ENCODE measurements at regions not wholly inside any gene's neighbourhood (a gene's known extent, or its start where the extent isn't known, plus 50 kb on each side); places are given as distances from the start of the nearest gene placed in this dataset.

DNA sequence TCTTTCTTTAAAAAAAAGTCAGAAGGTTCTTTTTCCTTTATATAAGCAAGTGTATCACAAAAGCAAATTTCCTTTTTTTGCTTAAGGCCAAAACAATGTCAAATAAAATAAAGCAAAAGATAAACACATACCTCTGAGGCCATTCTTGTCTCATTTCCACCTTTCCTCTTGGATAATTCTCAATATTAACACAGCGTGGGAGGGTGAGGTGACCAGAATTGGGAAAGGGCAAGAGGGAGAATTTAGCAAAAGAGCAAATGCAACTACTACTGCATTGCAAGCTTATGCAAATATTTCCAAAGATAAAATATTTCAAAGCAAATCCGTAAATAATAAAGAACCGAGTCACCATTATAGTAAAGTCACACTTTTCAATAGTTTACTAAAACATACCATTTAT, 153.4 kb upstream of the PSMD7 start:
- TF ChIP-seq POLR2A (IDR thresholded peaks at IDR 0.05) = no peak
- Histone ChIP-seq H3K9me3 (peaks cover 0 to 25% (median 0%) of the 10 kb centered on the region in 4 donors), H3K4me3 (no peak overlapping the region), H3K27ac (no peak overlapping the region), H3K36me3 (no peaks in the 10 kb centered on the region), H3K4me1 (no peaks in the 10 kb centered on the region), H3K27me3 (no peaks in the 10 kb centered on the region)
- DNase-seq (ENCODE audit: low spot score in 2 of 2) = no peak
- 61 to 64% methylated on average over 3 of the region's 3 CpGs for WGBS, 2 donors

DNA sequence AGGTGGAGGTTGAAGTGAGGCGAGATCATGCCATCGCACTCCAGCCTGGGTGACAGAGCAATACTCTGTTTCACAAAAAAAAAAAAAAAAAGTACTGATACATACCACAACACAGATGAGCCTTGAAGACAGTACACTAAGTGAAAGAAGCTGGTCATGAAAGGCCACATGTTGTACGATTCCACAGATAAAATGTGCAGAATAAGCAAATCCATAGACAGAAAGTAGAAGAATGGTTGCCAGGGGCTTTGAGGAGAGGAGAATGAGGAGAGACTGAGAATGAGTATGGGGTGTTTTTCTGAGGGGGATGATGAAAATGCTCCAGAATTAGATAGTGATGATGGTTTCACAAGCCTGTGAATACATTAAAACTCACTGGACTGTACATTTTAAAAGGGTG, 155.6 kb upstream of the PSMD7 start:
- DNase-seq (ENCODE audit: low spot score in 2 of 2) = no peak
- TF ChIP-seq, protein P1, sequence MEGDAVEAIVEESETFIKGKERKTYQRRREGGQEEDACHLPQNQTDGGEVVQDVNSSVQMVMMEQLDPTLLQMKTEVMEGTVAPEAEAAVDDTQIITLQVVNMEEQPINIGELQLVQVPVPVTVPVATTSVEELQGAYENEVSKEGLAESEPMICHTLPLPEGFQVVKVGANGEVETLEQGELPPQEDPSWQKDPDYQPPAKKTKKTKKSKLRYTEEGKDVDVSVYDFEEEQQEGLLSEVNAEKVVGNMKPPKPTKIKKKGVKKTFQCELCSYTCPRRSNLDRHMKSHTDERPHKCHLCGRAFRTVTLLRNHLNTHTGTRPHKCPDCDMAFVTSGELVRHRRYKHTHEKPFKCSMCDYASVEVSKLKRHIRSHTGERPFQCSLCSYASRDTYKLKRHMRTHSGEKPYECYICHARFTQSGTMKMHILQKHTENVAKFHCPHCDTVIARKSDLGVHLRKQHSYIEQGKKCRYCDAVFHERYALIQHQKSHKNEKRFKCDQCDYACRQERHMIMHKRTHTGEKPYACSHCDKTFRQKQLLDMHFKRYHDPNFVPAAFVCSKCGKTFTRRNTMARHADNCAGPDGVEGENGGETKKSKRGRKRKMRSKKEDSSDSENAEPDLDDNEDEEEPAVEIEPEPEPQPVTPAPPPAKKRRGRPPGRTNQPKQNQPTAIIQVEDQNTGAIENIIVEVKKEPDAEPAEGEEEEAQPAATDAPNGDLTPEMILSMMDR (IDR thresholded peaks at IDR 0.05) = no peak
- TF ChIP-seq POLR2A (IDR thresholded peaks at IDR 0.05) = no peak
- no peak for TF ChIP-seq EP300 (IDR thresholded peaks at IDR 0.05)
- Histone ChIP-seq H3K27me3 (no peaks in the 10 kb centered on the region), H3K4me1 (no peaks in the 10 kb centered on the region), H3K4me3 (no peak overlapping the region), H3K36me3 (no peaks in the 10 kb centered on the region), H3K9me3 (peaks cover 0 to 25% (median 0%) of the 10 kb centered on the region in 4 donors), H3K27ac (no peak overlapping the region)
- WGBS, 2 donors = 84 to 93% methylated on average over 3 of the region's 3 CpGs

DNA sequence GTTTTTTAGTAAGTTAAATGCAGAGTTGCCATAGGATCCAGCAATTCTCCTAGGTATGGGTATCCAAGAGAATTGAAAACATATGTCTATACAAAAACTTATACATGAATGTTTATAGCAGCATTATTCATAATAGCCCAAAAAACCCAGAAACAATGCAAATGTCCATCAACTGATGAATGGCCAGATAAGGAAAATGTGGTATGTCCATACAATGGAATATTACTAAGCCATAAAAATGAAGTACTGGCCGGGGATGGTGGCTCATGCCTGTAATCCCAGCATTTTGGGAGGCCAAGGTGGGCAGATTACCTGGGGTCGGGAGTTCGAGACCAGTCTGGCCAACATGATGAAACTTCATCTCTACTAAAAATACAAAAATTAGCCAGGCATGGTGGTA, 156.1 kb upstream of the PSMD7 start:
- H3K4me1 ChIP-seq = no peaks in the 10 kb centered on the region
- peaks cover 0 to 25% (median 0%) of the 10 kb centered on the region in 4 donors for H3K9me3 ChIP-seq
- TF ChIP-seq EP300 (IDR thresholded peaks at IDR 0.05) (no peak), POLR2A (IDR thresholded peaks at IDR 0.05) (no peak)
- H3K27ac ChIP-seq = no peak overlapping the region
- DNase-seq (ENCODE audit: low spot score in 2 of 2) = no peak
- WGBS, 2 donors = 92 to 94% methylated on average over 3 of the region's 3 CpGs
- no peak overlapping the region for H3K4me3 ChIP-seq
- H3K27me3 ChIP-seq = no peaks in the 10 kb centered on the region
- no peaks in the 10 kb centered on the region for H3K36me3 ChIP-seq

DNA sequence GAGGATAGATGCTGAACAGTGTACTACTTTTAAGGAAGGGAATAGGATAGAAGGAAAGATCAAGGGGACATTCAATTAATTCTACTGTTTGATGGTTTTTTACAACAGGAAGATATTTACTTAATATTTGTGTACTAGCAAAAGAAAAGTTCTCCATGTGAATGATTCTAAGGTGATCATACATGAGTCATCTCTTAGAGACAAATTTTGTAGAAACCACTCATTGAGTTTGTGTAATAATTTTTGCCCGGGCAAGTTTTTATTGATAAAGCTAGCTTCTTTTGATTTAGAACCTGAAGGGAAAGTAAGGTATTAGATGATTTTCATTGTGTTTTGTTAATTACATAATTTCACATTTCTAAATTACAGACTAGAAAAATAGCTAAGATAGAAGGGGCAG, 172.8 kb upstream of the PSMD7 start:
- Histone ChIP-seq H3K27me3 (no peaks in the 10 kb centered on the region), H3K4me1 (no peaks in the 10 kb centered on the region), H3K9me3 (peaks cover 0 to 16% (median 2%) of the 10 kb centered on the region in 4 donors), H3K27ac (no peak overlapping the region), H3K36me3 (no peaks in the 10 kb centered on the region), H3K4me3 (no peak overlapping the region)
- TF ChIP-seq, protein P1 (IDR thresholded peaks at IDR 0.05) = no peak
- TF ChIP-seq POLR2A (IDR thresholded peaks at IDR 0.05) (no peak), EP300 (IDR thresholded peaks at IDR 0.05) (no peak)
- WGBS, 2 donors = 91 to 98% methylated on average over 1 of the region's 1 CpG
- no peak for DNase-seq (ENCODE audit: low spot score in 2 of 2)

DNA sequence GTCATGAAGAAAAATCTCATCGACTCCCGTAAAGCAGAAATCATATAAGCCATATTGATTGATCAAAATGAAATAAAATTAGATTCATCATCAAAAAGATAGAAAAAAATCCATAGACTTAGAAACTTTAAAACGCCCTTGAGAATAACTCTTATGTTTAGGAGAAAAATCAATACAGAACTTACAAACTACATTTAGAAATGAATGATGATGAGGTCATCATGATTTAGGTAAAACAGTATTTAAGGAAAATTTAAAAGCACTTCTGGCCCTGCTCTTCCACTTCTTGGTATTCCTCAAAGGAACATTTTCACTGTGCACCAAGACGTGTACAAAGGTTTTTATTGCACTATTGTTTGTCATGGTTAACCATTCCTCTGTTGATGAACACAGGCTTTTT, 173.4 kb upstream of the PSMD7 start:
- no peaks in the 10 kb centered on the region for H3K36me3 ChIP-seq
- TF ChIP-seq, protein P1 (IDR thresholded peaks at IDR 0.05) = no peak
- no peak for TF ChIP-seq EP300 (IDR thresholded peaks at IDR 0.05)
- TF ChIP-seq POLR2A (IDR thresholded peaks at IDR 0.05) = no peak
- no peak overlapping the region for H3K27ac ChIP-seq
- WGBS, 2 donors = 74% methylated on average over 4 of the region's 4 CpGs
- no peak overlapping the region for H3K4me3 ChIP-seq
- H3K4me1 ChIP-seq = no peaks in the 10 kb centered on the region
- peaks cover 0 to 16% (median 2%) of the 10 kb centered on the region in 4 donors for H3K9me3 ChIP-seq
- DNase-seq (ENCODE audit: low spot score in 2 of 2) = no peak
- no peaks in the 10 kb centered on the region for H3K27me3 ChIP-seq

DNA sequence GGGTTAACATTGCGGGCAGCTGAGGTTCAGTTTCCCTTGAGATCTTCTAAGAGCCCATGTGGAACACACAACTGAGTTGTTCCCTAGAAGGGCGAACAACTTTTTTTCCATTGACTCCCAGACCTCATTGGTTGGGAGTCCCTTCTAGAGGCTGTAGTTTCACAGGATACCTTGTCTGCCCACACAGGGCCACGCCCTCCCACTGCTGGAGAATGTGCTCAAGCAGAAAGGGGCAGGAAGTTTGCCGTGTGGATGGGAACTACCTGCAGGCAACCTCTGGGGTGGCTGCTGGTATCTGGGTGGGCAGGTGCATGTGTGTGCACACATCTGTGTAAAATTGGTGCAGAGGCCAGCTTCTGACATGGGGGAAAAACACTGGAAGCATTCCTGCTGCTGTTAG, 178.8 kb upstream of the PSMD7 start:
- Histone ChIP-seq H3K4me1 (no peaks in the 10 kb centered on the region), H3K4me3 (no peak overlapping the region), H3K27me3 (no peaks in the 10 kb centered on the region), H3K9me3 (no peaks in the 10 kb centered on the region), H3K36me3 (no peaks in the 10 kb centered on the region), H3K27ac (no peak overlapping the region)
- TF ChIP-seq EP300 (IDR thresholded peaks at IDR 0.05) (no peak), POLR2A (IDR thresholded peaks at IDR 0.05) (no peak)
- TF ChIP-seq, protein P1 (IDR thresholded peaks at IDR 0.05) = no peak
- 74 to 78% methylated on average over 4 of the region's 4 CpGs for WGBS, 2 donors
- no peak for DNase-seq (ENCODE audit: low spot score in 2 of 2)

Data from tibial nerve (tissue), 4 donors.